IMR-90 (cell line): ENCODE measurements at regions not wholly inside any gene's neighbourhood (a gene's known extent, or its start where the extent isn't known, plus 50 kb on each side); places are given as distances from the start of the nearest gene placed in this dataset.

Experiments used
- ATAC-seq: fragments of 200-7000 bp; cut with Tn5 transposase; 2 replicates; pipeline ENCODE4 v1.9.1; 2020; ENCODE audit warnings: low read depth, mild to moderate bottlenecking, moderate library complexity
- BruUV-seq: library from RNA; stranded (reverse); fragments of 400-500 nt; replicated peaks from 2 replicates; lab custom pipeline; 2021; lab: Mats Ljungman, UMichigan
- CTCF ChIA-PET: fragments of 300-600 bp; formaldehyde crosslinking; extraction: SDS; loops from one replicate; lab custom pipeline; 2021; ENCODE audit warnings: antibody characterized with exemption; lab: Yijun Ruan, JAX
- POLR2A ChIA-PET: fragments of 300-600 bp; sonication (Branson Sonifier 250); formaldehyde crosslinking; loops from one replicate; lab custom pipeline; 2022; ENCODE audit warnings: antibody characterized with exemption; ENCODE audit not compliant: unreplicated experiment; lab: Charles Lee
- DNase-seq: peaks from one replicate; pipeline ENCODE4 v3.0.0; 2013
- H2AFZ ChIP-seq: replicated peaks from 2 replicates; pipeline ENCODE3; 2013; ENCODE audit warnings: low read length, mild to moderate bottlenecking; ENCODE audit not compliant: poor library complexity
- H2AK5ac ChIP-seq: 2 replicates; pipeline ENCODE4 v1.6.1; 2013; ENCODE audit warnings: low read depth, low read length, inconsistent platforms
- H2AK9ac ChIP-seq: replicated peaks from 2 replicates; pipeline ENCODE3; 2013; ENCODE audit warnings: mild to moderate bottlenecking, low read depth, low read length, moderate library complexity; ENCODE audit not compliant: poor library complexity
- H2BK120ac ChIP-seq: 2 replicates; pipeline ENCODE4 v1.6.1; 2013; ENCODE audit warnings: low read depth, low read length, inconsistent platforms
- H2BK15ac ChIP-seq: 3 replicates; pipeline ENCODE4 v1.6.1; 2013; ENCODE audit warnings: low read depth, low read length, inconsistent platforms
- H2BK20ac ChIP-seq: 2 replicates; pipeline ENCODE4 v1.6.1; 2013; ENCODE audit warnings: low read depth, mild to moderate bottlenecking, inconsistent platforms, low read length, moderate library complexity
- H2BK5ac ChIP-seq: 2 replicates; pipeline ENCODE4 v1.6.1; 2013; ENCODE audit warnings: mild to moderate bottlenecking, low read depth, low read length, inconsistent platforms; ENCODE audit not compliant: poor library complexity, severe bottlenecking
- H3K14ac ChIP-seq: replicated peaks from 2 replicates; pipeline ENCODE4 v1.6.1; 2013; ENCODE audit warnings: low read depth, low read length, inconsistent platforms
- H3K18ac ChIP-seq: 2 replicates; pipeline ENCODE4 v1.6.1; 2013; ENCODE audit warnings: low read depth, low read length, control low read depth
- H3K23ac ChIP-seq: 2 replicates; pipeline ENCODE4 v1.6.1; 2013; ENCODE audit warnings: low read depth, low read length, inconsistent platforms
- H3K27ac ChIP-seq: 2 replicates; pipeline ENCODE4 v1.5.1; 2013; ENCODE audit warnings: mild to moderate bottlenecking, control low read depth, low read length; ENCODE audit not compliant: insufficient read depth
- H3K27me3 ChIP-seq: 2 replicates; pipeline ENCODE4 v1.6.1; 2013; ENCODE audit warnings: low read length; ENCODE audit not compliant: control insufficient read depth, insufficient read depth
- H3K36me3 ChIP-seq: 2 replicates; pipeline ENCODE4 v1.6.1; 2013; ENCODE audit warnings: low read length, mixed read lengths; ENCODE audit not compliant: control insufficient read depth, insufficient read depth
- H3K4ac ChIP-seq: 2 replicates; pipeline ENCODE4 v1.6.1; 2013; ENCODE audit warnings: low read depth, low read length, inconsistent platforms
- H3K4me1 ChIP-seq: 2 replicates; pipeline ENCODE4 v1.6.1; 2013; ENCODE audit warnings: low read length, mixed read lengths; ENCODE audit not compliant: control insufficient read depth, insufficient read depth
- H3K4me2 ChIP-seq: 2 replicates; pipeline ENCODE4 v1.6.1; 2013; ENCODE audit warnings: low read depth, mild to moderate bottlenecking, control low read depth, low read length, moderate library complexity
- H3K4me3 ChIP-seq: 2 replicates; pipeline ENCODE4 v1.5.1; 2013; ENCODE audit warnings: low read depth, mild to moderate bottlenecking, control low read depth, low read length, moderate library complexity; ENCODE audit not compliant: insufficient read depth
- H3K56ac ChIP-seq: 2 replicates; pipeline ENCODE4 v1.6.1; 2013; ENCODE audit warnings: low read length, inconsistent platforms; ENCODE audit not compliant: insufficient read depth; ENCODE audit errors: extremely low read depth
- H3K79me1 ChIP-seq, 2 experiments: 2 replicates each; pipeline ENCODE4 v1.6.1; 2013; ENCODE audit warnings: low read length in 2 of 2, inconsistent platforms in 1 of 2, low read depth in 1 of 2
- H3K9ac ChIP-seq: 2 replicates; pipeline ENCODE4 v1.6.1; 2013; ENCODE audit warnings: low read depth, low read length, control low read depth
- H3K9me1 ChIP-seq: 2 replicates; pipeline ENCODE4 v1.6.1; 2013; ENCODE audit warnings: low read length, inconsistent platforms; ENCODE audit not compliant: insufficient read depth
- H3K9me3 ChIP-seq: 2 replicates; pipeline ENCODE4 v1.6.1; 2013; ENCODE audit warnings: low read length; ENCODE audit not compliant: control insufficient read depth, insufficient read depth
- H4K20me1 ChIP-seq: 2 replicates; pipeline ENCODE4 v1.6.1; 2013; ENCODE audit warnings: low read length, inconsistent platforms; ENCODE audit not compliant: insufficient read depth
- H4K5ac ChIP-seq: 2 replicates; pipeline ENCODE4 v1.6.1; 2013; ENCODE audit warnings: mild to moderate bottlenecking, low read depth, low read length, control low read depth
- H4K8ac ChIP-seq, 2 experiments: 2 replicates each; pipeline ENCODE4 v1.6.1; 2013; ENCODE audit warnings: low read depth in 2 of 2, low read length in 2 of 2, control low read depth in 1 of 2, inconsistent platforms in 1 of 2
- H4K91ac ChIP-seq: 2 replicates; pipeline ENCODE4 v1.6.1; 2013; ENCODE audit warnings: low read depth, low read length, inconsistent platforms; ENCODE audit not compliant: insufficient read depth
- BHLHE40 ChIP-seq: fragments of 150-350 bp; IDR thresholded peaks from 2 replicates; pipeline ENCODE4 v1.6.1; 2016; ENCODE audit warnings: mild to moderate bottlenecking, low read depth, low read length
- CEBPB ChIP-seq: IDR thresholded peaks from 2 replicates; pipeline ENCODE4 v1.6.1; 2012; ENCODE audit warnings: low read depth, low read length, improper control_type of control experiment
- CHD1 ChIP-seq: IDR thresholded peaks from 2 replicates; pipeline ENCODE4 v1.6.1; 2012; ENCODE audit warnings: low read depth, low read length, improper control_type of control experiment
- FOS ChIP-seq: fragments of 150-350 bp; IDR thresholded peaks from 2 replicates; pipeline ENCODE4 v1.6.1; 2016; ENCODE audit warnings: low read depth, low read length
- MAFK ChIP-seq: IDR thresholded peaks from 2 replicates; pipeline ENCODE4 v1.6.1; 2012; ENCODE audit warnings: low read depth, low read length, improper control_type of control experiment
- MXI1 ChIP-seq: IDR thresholded peaks from 2 replicates; pipeline ENCODE4 v1.6.1; 2012; ENCODE audit warnings: low read depth, mild to moderate bottlenecking, low read length, moderate library complexity, borderline replicate concordance
- NFE2L2 ChIP-seq: fragments of 150-350 bp; IDR thresholded peaks from 2 replicates; pipeline ENCODE4 v1.6.1; 2016; ENCODE audit warnings: low read depth, mild to moderate bottlenecking, low read length
- RFX5 ChIP-seq: IDR thresholded peaks from 2 replicates; pipeline ENCODE4 v1.8.0; 2012; ENCODE audit warnings: low read depth, mild to moderate bottlenecking, low read length, moderate library complexity
- SMC3 ChIP-seq: fragments of 150-350 bp; IDR thresholded peaks from 2 replicates; pipeline ENCODE4 v1.6.1; 2016; ENCODE audit warnings: low read depth, mild to moderate bottlenecking, antibody characterized with exemption, low read length, moderate library complexity
- WGBS, 2 experiments: methylation state at CpG; one replicate each; pipeline versions ENCODE4 v1.1.5 to v1.1.7; 2013; ENCODE audit warnings: missing lambda C conversion rate in 2 of 2; ENCODE audit not compliant: insufficient read length in 1 of 2; ENCODE audit errors: extremely low coverage in 2 of 2; 5-methylcytosine and 5-hydroxymethylcytosine counted together
- dilution Hi-C: fragments of 300-500 bp; cut with HindIII; formaldehyde crosslinking; loops from one replicate; pipeline ENCODE4 v1.14.3; 2018; ENCODE audit warnings: low sequenced_read_pairs; ENCODE audit not compliant: unreplicated experiment
- in situ Hi-C: fragments of 300-500 bp; cut with MboI; formaldehyde crosslinking; loops from 3 replicates; pipeline ENCODE4 v1.14.3; 2019; ENCODE audit warnings: low sequenced_read_pairs, inconsistent platforms, mixed read lengths
- intact Hi-C: fragments of 100-400 bp; cut with micrococcal nuclease; formaldehyde crosslinking; loops from 2 replicates; pipeline ENCODE4 v1.10.0; 2022
- TF ChIP-seq, protein P1 (sequence below): fragments of 150-350 bp; IDR thresholded peaks from 2 replicates; pipeline ENCODE4 v1.6.1; 2016; ENCODE audit warnings: low read depth, mild to moderate bottlenecking, low read length, moderate library complexity, borderline replicate concordance
- TF ChIP-seq, protein P2 (sequence below): fragments of 150-350 bp; IDR thresholded peaks from 2 replicates; pipeline ENCODE4 v1.6.1; 2017; ENCODE audit warnings: mild to moderate bottlenecking, antibody characterized with exemption, low read length, low read depth

DNA sequence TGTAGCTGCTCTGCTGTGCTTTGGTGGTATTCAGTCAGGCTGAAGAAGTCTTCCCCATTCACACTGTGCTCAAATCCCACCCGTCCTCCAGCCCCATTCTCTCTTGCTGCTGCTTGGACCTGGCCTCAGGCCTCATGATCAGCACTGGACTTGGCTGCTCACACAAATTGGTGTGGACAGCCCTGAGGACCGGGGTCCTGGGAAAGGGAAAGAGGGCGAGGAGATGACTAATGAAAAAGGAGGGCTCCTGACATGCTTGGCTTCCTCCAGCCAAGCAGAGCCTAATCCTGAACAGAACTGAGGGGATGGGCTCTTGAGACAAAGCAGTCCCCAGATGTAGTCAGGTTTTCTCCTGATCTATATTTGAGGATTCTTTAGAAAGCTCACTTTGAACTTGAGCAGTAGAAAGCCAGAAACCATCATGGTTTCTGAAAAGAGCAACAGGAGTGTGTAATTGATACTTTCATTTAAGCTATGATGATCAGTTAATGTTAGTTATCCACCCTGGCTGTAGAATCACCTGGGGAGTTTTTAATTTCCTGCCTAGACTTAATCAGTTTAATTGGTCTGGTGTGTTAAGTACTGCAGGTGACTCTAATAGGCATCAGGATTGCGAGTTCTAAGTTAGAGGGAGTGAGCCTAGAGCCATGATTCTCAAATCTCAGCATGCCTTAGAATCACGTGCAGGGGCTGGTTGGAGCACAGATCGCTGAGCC is 79.4 kb upstream of the THBS1 start:
- WGBS, 2 experiments = 100% methylated on average over 3 of the region's 6 CpGs; no CpG with 5 or more reads in 1 of the 2 experiments
- H3K4ac ChIP-seq = peak overlapping the region; percentile 71
- H2BK120ac ChIP-seq = peak overlapping the region; percentile 73
- H3K9ac ChIP-seq = no peak overlapping the region
- no peaks in the 10 kb centered on the region for H4K20me1 ChIP-seq
- peak overlapping the region; percentile 95; the same call in 2 of the 3 replicates for H2BK15ac ChIP-seq
- intact Hi-C loops (no loop called here), in situ Hi-C loops (no loop called here), dilution Hi-C loops (no loop called here)
- no peak overlapping the region for H3K56ac ChIP-seq
- ChIA-PET POLR2A (no interaction called here), CTCF (no interaction called here)
- H2AFZ ChIP-seq = peak overlapping the region; percentile 66
- no peaks in the 10 kb centered on the region for H3K27me3 ChIP-seq
- peak overlapping the region; percentile 94 for H3K18ac ChIP-seq
- TF ChIP-seq, protein P1, sequence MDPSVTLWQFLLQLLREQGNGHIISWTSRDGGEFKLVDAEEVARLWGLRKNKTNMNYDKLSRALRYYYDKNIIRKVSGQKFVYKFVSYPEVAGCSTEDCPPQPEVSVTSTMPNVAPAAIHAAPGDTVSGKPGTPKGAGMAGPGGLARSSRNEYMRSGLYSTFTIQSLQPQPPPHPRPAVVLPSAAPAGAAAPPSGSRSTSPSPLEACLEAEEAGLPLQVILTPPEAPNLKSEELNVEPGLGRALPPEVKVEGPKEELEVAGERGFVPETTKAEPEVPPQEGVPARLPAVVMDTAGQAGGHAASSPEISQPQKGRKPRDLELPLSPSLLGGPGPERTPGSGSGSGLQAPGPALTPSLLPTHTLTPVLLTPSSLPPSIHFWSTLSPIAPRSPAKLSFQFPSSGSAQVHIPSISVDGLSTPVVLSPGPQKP = no peak
- TF ChIP-seq RFX5 (no peak), FOS (no peak), CHD1 (no peak), MXI1 (no peak), CEBPB (no peak), MAFK (no peak), NFE2L2 (no peak), BHLHE40 (no peak), SMC3 (no peak)
- TF ChIP-seq, protein P2, sequence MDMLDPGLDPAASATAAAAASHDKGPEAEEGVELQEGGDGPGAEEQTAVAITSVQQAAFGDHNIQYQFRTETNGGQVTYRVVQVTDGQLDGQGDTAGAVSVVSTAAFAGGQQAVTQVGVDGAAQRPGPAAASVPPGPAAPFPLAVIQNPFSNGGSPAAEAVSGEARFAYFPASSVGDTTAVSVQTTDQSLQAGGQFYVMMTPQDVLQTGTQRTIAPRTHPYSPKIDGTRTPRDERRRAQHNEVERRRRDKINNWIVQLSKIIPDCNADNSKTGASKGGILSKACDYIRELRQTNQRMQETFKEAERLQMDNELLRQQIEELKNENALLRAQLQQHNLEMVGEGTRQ = no peak
- no peaks in the 10 kb centered on the region for H3K36me3 ChIP-seq
- H2AK5ac ChIP-seq = peak overlapping the region; percentile 88
- DNase-seq (peak; percentile 59), ATAC-seq (0 out of 2 replicates have a peak, but pooled peaks have one; percentile 5)
- BruUV-seq = no TSS peak
- no peak overlapping the region for H3K4me2 ChIP-seq
- H3K23ac ChIP-seq = peak overlapping the region; percentile 32; the same call in 1 of the 2 replicates
- peak overlapping the region; percentile 75 for H2BK20ac ChIP-seq
- H3K9me3 ChIP-seq = no peaks in the 10 kb centered on the region
- H4K8ac ChIP-seq = peak overlapping the region; percentile 7 to 52; a peak in 2 of 4 replicates
- no peaks in the 10 kb centered on the region for H3K79me1 ChIP-seq
- H3K9me1 ChIP-seq = peaks cover 10% of the 10 kb centered on the region
- peak overlapping the region; percentile 61; the same call in 1 of the 2 replicates for H3K27ac ChIP-seq
- peak overlapping the region; percentile 91; the same call in 1 of the 2 replicates for H4K5ac ChIP-seq
- no peak overlapping the region for H3K4me3 ChIP-seq
- H2AK9ac ChIP-seq = no peak overlapping the region
- H3K4me1 ChIP-seq = peaks cover 33% of the 10 kb centered on the region
- H2BK5ac ChIP-seq = peak overlapping the region; percentile 47
- H4K91ac ChIP-seq = peak overlapping the region; percentile 57; the same call in 1 of the 2 replicates
- peak overlapping the region; percentile 56 for H3K14ac ChIP-seq
